Spinal cord (tissue), 9 donors: ENCODE measurements at regions not wholly inside any gene's neighbourhood (a gene's known extent, or its start where the extent isn't known, plus 50 kb on each side); places are given as distances from the start of the nearest gene placed in this dataset.

Source experiments
- DNase-seq, 6 donors: peaks; one replicate each; pipeline versions ENCODE4 v3.0.0 to v3.0.0-alpha.2; 2013 to 2015; ENCODE audit warnings: low spot score in 6 of 6, low read depth in 4 of 6
- H3K27ac ChIP-seq: one replicate; pipeline ENCODE4 v1.5.1; 2013; ENCODE audit warnings: low read depth, low read length, control low read depth
- H3K27me3 ChIP-seq: one replicate; pipeline ENCODE4 v1.6.1; 2013; ENCODE audit warnings: low read length; ENCODE audit not compliant: control insufficient read depth, insufficient read depth
- H3K36me3 ChIP-seq: one replicate; pipeline ENCODE4 v1.6.1; 2013; ENCODE audit warnings: low read length; ENCODE audit not compliant: control insufficient read depth, insufficient read depth
- H3K4me1 ChIP-seq: one replicate; pipeline ENCODE4 v1.6.1; 2013; ENCODE audit warnings: low read length; ENCODE audit not compliant: control insufficient read depth, insufficient read depth
- H3K4me3 ChIP-seq: one replicate; pipeline ENCODE4 v1.5.1; 2013; ENCODE audit warnings: low read depth, low read length, control low read depth
- H3K9me3 ChIP-seq: one replicate; pipeline ENCODE4 v1.6.1; 2013; ENCODE audit warnings: low read length; ENCODE audit not compliant: control insufficient read depth, insufficient read depth
- WGBS: methylation state at CpG from one replicate; pipeline ENCODE4 v1.1.5; 2013; ENCODE audit warnings: missing lambda C conversion rate; ENCODE audit not compliant: insufficient coverage; 5-methylcytosine and 5-hydroxymethylcytosine counted together
- donor health status: healthy.

GRCh38 chrX:131812847-131813825 is 210.0 kb upstream of the STK26 start:
- Histone ChIP-seq H3K9me3 (no peaks in the 10 kb centered on the region), H3K4me1 (peaks cover 4% of the 10 kb centered on the region), H3K4me3 (peak overlapping the region; percentile 31), H3K27me3 (no peaks in the 10 kb centered on the region), H3K36me3 (no peaks in the 10 kb centered on the region), H3K27ac (peak overlapping the region; percentile 80)
- peak in 2 of 6 donors; percentile 81 to 95 for DNase-seq
- WGBS = 51% methylated on average over 9 of the region's 11 CpGs

DNA sequence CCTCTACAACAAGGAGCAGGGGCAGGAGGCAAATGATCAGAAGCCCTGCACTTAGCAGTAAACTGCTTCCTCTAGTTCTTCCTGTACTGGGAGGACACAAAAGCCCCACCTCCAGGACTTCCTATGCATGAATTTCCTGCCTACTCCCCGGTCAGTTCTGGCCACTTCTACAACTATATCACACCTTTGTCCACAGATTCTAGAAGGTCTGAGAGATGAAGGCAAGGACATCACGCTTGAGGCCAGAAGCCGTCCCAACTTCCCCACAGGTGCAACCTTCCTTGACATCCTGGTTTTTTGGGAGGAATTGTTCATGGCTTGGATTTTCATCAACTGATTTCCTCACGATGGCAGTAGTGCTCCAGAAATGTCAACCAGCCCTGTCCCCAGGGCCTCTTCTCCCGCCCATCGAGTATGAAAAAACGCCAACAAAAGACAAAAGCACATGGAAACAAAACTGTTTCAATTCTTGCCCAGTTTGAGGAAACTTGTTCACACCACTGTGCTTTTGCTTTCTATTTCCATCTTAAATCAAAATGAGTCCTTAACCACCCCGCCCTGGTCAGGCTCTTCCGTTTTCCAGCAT is 206.5 kb upstream of the STK26 start:
- Histone ChIP-seq H3K36me3 (no peaks in the 10 kb centered on the region), H3K4me3 (peak overlapping the region; percentile 17), H3K27me3 (no peaks in the 10 kb centered on the region), H3K4me1 (peaks cover 4% of the 10 kb centered on the region), H3K9me3 (no peaks in the 10 kb centered on the region), H3K27ac (no peak overlapping the region)
- DNase-seq = peak in 2 of 6 donors; percentile 83 to 96
- WGBS = 32% methylated on average over 7 of the region's 9 CpGs

DNA sequence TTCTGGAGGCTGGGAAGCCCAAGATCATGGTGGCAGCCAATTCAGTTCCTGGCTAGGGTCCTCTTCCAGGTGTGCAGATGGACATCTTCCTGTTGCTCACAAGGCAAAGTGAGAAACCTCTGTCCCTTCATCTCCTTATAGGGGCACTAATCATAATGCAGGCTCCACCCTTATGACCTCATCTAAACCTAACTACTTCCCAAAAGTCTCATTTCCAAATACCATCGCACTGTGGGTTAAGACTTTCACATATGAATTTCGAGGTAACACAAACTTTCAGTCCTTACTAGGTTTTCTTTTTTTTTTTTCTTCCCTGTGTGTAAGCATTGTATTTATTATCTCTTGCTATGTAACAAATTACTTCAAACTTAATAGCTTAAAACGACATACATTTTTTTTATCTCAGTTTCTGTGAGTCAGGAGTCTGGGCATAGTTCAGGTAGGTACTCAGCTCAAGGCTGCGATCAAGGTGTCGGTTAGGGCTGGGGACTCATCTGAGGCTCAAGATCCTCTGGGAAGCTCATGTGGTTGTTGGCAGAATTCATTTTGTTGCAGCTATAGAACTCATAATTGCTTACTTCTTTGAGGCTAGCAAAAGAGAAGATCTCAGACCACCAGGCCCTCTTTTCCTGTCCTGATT is 204.7 kb upstream of the STK26 start:
- WGBS = 100% methylated on average over 2 of the region's 5 CpGs
- Histone ChIP-seq H3K27ac (no peak overlapping the region), H3K4me1 (peaks cover 4% of the 10 kb centered on the region), H3K27me3 (no peaks in the 10 kb centered on the region), H3K4me3 (no peak overlapping the region), H3K36me3 (no peaks in the 10 kb centered on the region), H3K9me3 (no peaks in the 10 kb centered on the region)
- DNase-seq = no peak

GRCh38 chrX:131821945-131822622 is 201.0 kb upstream of the STK26 start:
- H3K9me3 ChIP-seq = no peaks in the 10 kb centered on the region
- peak overlapping the region; percentile 10 for H3K4me3 ChIP-seq
- H3K4me1 ChIP-seq = no peaks in the 10 kb centered on the region
- peak in 2 of 6 donors; percentile 83 to 96 for DNase-seq
- 55% methylated on average over 21 of the region's 22 CpGs for WGBS
- H3K27ac ChIP-seq = no peak overlapping the region
- H3K36me3 ChIP-seq = no peaks in the 10 kb centered on the region
- peaks cover 4% of the 10 kb centered on the region for H3K27me3 ChIP-seq

DNA sequence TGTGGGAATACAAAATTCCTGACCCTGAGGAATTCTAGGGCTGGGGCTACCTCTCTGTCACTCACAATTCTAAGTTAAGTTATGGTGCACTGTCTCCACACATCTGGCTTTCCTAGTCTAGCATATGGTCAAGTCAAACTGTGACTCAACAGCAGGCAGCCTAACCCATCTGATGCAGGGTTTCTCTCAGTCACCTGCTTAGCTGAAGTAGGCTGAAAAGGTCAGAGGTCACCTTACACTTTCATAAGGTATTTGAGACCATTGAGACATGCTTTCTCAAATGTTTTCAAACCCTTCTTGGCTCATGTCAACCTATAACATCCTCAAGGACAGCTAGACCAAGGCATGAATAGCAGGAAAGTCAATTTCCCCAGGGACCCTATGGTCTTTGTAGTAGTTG is 196.5 kb upstream of the STK26 start:
- H3K4me3 ChIP-seq = no peak overlapping the region
- H3K4me1 ChIP-seq = no peaks in the 10 kb centered on the region
- H3K27me3 ChIP-seq = peaks cover 4% of the 10 kb centered on the region
- DNase-seq = no peak
- H3K9me3 ChIP-seq = no peaks in the 10 kb centered on the region
- H3K27ac ChIP-seq = no peak overlapping the region
- no peaks in the 10 kb centered on the region for H3K36me3 ChIP-seq

DNA sequence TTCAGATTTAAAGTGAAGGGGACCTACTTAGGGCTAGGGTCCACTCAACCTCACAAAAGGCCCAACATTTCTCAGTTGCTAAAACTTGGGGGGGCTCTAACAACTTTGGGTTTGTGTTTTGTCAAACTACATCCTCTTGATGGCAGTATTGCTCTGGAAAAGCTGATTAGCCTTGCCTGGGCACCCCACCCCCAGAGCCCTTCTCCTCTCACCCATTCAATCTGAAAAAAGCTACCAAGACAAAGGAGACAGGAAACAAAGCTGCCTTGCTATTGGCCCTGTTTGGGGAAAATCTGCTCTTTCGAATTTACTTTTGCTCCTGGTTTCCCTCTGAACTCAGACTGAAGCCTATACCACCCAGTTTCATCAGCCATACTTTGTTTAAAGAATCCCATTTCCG is 195.2 kb upstream of the STK26 start:
- H3K9me3 ChIP-seq = no peaks in the 10 kb centered on the region
- H3K4me3 ChIP-seq = no peak overlapping the region
- no peaks in the 10 kb centered on the region for H3K36me3 ChIP-seq
- H3K27ac ChIP-seq = no peak overlapping the region
- peak in 1 of 6 donors; percentile 61 for DNase-seq
- peaks cover 4% of the 10 kb centered on the region for H3K27me3 ChIP-seq
- H3K4me1 ChIP-seq = no peaks in the 10 kb centered on the region
- no CpG with 5 or more reads among the region's 2 CpGs for WGBS

GRCh38 chrX:131828482-131828881 is 194.6 kb upstream of the STK26 start:
- no peaks in the 10 kb centered on the region for H3K4me1 ChIP-seq
- no peaks in the 10 kb centered on the region for H3K9me3 ChIP-seq
- no peak overlapping the region for H3K27ac ChIP-seq
- H3K36me3 ChIP-seq = no peaks in the 10 kb centered on the region
- no peak for DNase-seq
- peaks cover 4% of the 10 kb centered on the region for H3K27me3 ChIP-seq
- no peak overlapping the region for H3K4me3 ChIP-seq

DNA sequence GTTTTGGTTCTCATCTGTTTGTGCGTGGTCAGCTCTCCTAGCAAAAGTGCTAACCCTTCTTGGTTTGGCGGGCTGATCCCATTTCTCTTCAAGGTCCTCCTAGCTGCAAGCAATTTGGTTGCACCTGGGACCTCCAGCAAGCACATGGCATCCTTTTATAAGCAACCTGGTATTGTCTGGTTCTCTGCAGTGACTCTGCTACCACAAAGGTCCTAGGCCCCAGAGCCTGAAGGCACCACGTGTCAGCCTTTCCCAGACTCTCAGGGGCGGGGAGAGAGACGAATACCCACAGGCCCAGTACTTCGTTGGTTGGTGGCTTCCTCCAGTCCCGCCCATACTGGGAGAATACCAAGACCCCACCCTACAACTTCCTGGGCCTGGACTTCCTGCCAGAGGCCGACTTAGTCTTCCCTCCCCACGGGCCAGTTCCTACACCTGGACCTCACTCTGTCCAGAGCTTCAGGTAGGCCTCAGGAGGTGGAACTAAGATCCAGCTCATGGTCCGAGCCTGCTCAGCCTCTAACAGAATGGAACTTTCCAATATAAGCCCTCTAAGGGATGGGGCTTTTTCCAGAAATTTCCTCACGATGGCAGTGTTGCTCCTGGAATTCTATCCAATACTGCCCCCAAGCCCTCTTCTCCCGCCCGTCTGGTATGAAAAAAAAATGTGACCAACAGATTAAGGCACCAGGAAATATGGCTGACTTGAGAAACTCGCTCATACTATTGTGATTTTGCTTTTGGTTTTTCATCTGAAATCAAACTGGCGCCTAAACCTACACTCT is 192.5 kb upstream of the STK26 start:
- Histone ChIP-seq H3K4me3 (peak overlapping the region; percentile 16), H3K27ac (no peak overlapping the region), H3K9me3 (no peaks in the 10 kb centered on the region), H3K27me3 (peaks cover 8% of the 10 kb centered on the region), H3K4me1 (no peaks in the 10 kb centered on the region), H3K36me3 (no peaks in the 10 kb centered on the region)
- 29% methylated on average over 9 of the region's 15 CpGs for WGBS
- DNase-seq = peak in 4 of 6 donors; percentile 23 to 95 (median 77)

- no CpG with 5 or more reads among the region's 2 CpGs for WGBS
- Histone ChIP-seq H3K4me3 (no peak overlapping the region), H3K36me3 (no peaks in the 10 kb centered on the region), H3K9me3 (no peaks in the 10 kb centered on the region), H3K27me3 (peaks cover 5% of the 10 kb centered on the region), H3K27ac (no peak overlapping the region), H3K4me1 (no peaks in the 10 kb centered on the region)
- no peak for DNase-seq
These were observed 191.9 kb upstream of the STK26 start for GRCh38 chrX:131831185-131831520.
